ENCODE measurements at regions not wholly inside any gene's neighbourhood (a gene's known extent, or its start where the extent isn't known, plus 50 kb on each side); places are given as distances from the start of the nearest gene placed in this dataset.

GRCh38 chrX:78543281-78543680 lies 115.8 kb downstream of the RTL3 start:
- TF ChIP-seq EZH2 (IDR thresholded peaks at IDR 0.05; ENCODE audit: borderline replicate concordance, control insufficient read depth, low read depth, low read length), result no peak
- no peak for TF ChIP-seq POU2F2 (IDR thresholded peaks at IDR 0.05; ENCODE audit: borderline replicate concordance, low read depth, low read length)
- TF ChIP-seq NRF1 (conservative IDR thresholded peaks at IDR 0.05; ENCODE audit: low read depth, low read length), result no peak
- no peak for TF ChIP-seq CTCF (IDR thresholded peaks at IDR 0.05 in 2 of 3, conservative IDR thresholded peaks at IDR 0.05 in 1 of 3; ENCODE audit: control insufficient read depth in 2 of 3, extremely low read depth in 1 of 3, insufficient read depth in 1 of 3, low read depth in 3 of 3, low read length in 3 of 3)
- TF ChIP-seq SMC3 (IDR thresholded peaks at IDR 0.05; ENCODE audit: borderline replicate concordance, low read length), result no peak
